Activated CD4-positive, alpha-beta T cell treated with anti-CD3 and anti-CD28 coated beads for 48 hours (primary cell): ENCODE measurements at regions not wholly inside any gene's neighbourhood (a gene's known extent, or its start where the extent isn't known, plus 50 kb on each side); places are given as distances from the start of the nearest gene placed in this dataset.

ENCODE experiments used
- DNase-seq: peaks from one replicate; pipeline ENCODE4 v3.0.0-alpha.2; 2020

DNA sequence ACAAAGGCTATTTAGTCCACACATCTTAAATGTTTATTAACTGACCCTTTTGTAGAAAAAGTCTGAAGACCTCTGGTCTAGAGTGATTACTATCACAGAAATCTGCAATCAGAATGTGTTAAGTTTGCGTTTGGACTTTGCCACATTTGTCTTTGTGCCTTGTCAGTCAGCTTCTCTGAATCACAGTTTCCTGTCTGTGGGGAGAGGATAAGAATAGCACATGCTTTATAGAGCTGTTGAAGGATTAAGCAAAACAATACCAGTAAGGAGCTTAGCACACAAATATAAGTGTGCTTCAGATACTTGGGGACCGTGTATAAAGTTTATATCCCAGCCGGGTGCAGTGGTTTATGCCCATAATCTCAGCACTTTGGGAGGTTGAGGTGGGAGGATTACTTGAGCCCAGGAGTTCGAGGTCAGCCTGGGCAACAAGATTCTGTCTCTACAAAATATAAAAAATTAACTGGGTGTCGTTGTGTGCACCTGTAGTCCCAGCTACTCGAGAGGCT lies 63.0 kb upstream of the BTG1 start:
- no peak for DNase-seq

DNA sequence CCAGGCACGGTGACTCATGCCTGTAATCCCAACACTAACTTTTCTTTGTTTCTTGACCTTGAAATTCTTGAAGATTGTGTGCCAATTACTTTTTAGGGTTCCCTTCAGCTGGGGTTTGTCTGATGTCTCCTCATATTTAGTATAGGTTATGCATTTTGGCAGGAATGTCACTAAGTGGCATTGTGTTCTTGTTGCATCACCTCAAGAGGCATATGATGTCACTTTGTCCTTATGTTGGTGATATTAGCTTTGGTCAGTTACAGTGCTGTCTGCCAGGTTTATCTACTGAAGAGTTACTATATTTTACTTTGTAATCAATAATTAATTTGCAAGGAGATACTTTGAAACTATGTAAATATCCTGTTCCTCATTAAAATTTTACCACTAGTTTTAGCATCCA lies 61.0 kb upstream of the BTG1 start:
- DNase-seq: no peak

DNA sequence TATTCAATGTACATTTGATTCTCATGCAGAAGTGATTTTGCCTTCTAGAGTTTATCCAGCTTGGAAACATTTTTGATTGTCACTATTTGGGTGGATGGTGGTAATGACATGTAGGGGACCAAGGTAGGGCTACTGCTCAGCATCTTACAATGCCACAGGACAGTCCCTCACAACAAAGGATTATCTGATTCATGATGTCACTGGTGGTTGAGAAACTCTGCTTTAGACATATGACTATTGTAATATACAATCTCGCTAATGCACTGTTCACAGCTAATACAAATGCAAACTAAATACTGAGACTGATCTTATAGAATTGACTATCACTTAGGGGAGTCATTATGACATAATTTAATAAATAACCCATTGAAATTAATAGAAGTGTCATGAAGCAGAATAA lies 60.4 kb upstream of the BTG1 start:
- DNase-seq: no peak

DNA sequence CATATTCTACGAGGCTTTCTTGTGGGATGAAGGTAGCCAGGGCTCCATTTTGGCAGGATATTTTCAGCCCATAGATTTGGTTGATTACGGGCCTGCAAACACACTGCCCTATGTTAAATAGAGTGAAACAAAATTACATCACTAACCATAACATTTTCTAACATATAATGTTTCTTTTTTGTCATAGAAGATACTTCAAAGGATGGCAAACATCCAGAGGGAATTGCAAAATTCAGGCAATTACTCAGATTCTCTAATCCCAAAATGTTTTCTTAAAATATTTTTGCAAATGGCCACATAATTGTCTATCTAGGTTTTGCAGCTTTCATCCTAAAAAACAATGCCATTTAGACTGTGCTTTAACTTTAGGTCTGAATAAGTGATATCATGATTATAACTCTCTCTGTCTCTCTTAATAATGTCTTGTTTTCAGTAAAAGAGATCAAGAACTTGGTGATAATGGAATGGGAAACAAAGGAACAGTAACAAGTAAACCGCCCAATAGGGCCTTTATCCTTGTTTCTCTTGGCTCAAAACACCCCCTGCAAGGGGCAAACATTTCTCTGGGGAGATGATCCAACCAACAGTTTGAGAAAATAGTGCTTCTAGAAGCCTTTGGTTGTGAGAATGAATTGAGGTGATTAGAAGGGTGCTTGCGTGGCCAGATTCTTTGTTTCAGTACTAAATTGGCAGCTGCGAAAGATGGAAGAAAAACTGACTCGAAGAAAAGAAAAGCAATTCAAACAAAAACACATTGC lies 54.4 kb upstream of the BTG1 start:
- DNase-seq: no peak

DNA sequence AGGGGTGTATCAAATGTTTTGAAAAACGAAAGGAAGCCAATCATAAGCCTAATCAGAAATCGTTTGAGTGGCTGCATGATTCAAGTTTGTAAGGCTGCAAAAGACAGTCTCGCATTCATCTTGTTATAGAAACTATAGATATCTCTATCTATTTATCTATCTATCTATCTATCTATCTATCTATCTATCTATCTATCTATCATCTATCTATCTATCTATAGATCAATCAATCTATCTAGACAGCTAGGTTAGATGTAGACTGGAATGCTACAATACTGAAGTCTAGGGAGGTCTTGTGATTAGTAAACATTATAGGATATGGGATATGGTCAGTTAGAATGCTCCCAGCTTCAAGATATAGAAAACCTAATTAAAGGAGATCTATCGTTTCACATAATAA lies 52.2 kb upstream of the BTG1 start:
- DNase-seq: no peak

DNA sequence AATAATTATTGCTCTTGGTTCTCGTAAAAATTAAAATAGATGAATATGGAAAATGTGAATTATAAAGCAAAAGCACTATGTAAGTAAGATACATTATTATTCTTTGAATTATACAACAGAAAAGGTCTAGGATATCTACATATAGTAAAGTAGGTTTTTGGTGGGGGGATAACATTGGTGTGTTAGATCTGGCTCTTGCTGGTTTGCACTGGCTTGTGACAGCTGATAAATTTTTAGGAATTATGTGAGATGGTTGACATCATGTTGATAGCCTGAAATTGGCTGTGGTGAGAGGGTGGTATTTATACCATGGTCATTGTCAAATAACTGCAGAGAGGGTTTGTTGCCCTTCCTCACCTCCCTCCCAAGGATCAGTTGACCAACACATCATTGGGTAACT lies 50.7 kb upstream of the BTG1 start:
- no peak for DNase-seq
